Fibroblast of mammary gland (primary cell): ENCODE measurements at regions not wholly inside any gene's neighbourhood (a gene's known extent, or its start where the extent isn't known, plus 50 kb on each side); places are given as distances from the start of the nearest gene placed in this dataset.
A peak's percentile ranks its signal among the peaks of the same experiment; 100 is the strongest.
"Not testable (repeated sequence)": the region's sequence is repeated elsewhere in the genome, so short reads cannot be mapped to it uniquely, and the experiment has no call there.

Experiments used
- DNase-seq: peaks from one replicate; pipeline ENCODE4 v3.0.0-alpha.2; 2010; ENCODE audit warnings: low read depth
- H3K4me3 ChIP-seq: 2 replicates; pipeline ENCODE4 v1.5.1; 2011; ENCODE audit warnings: low read depth, mild to moderate bottlenecking, low read length, moderate library complexity; ENCODE audit not compliant: control insufficient read depth
- CTCF ChIP-seq: conservative IDR thresholded peaks from 2 replicates; pipeline ENCODE4 v1.5.1; 2011; ENCODE audit warnings: low read depth, low read length, inconsistent platforms; ENCODE audit not compliant: control insufficient read depth, insufficient read depth

DNA sequence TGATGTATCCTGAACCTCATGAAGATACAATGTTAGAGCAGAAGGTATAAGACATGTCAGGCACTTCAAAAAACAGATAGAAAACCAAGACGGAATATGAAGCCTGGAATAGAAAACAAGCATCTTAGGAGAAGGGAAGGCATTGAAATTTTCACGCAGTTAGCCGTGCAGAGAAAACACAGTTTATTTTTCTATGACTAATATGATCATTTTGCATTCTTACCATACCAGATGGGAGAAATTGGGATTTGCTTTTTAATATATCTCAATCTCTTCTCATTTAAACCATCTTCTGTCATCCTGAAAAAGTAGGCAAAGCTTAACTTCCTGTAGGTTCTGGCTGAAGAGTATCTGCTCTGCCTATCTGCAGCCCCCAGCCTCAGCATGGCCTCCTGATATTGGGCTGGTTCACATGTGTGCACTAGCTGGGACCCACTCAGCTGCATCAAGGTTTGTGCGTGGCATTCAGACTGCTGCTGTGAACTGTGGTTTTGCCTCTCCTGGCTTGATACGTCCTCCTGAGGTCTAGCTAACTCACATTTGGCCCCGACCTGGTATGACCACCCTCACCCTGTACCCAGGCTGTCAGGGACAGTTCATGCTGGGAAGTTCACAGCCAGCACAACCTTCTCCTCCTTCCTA lies 392.5 kb upstream of the SASH1 start:
- no peak for DNase-seq
- H3K4me3 ChIP-seq, result no peak overlapping the region
- TF ChIP-seq CTCF, result no peak

GRCh38 chr6:147950623-147950987 lies 392.0 kb upstream of the SASH1 start:
- DNase-seq, result peak; percentile 70
- no peak overlapping the region for H3K4me3 ChIP-seq
- TF ChIP-seq CTCF, result no peak

DNA sequence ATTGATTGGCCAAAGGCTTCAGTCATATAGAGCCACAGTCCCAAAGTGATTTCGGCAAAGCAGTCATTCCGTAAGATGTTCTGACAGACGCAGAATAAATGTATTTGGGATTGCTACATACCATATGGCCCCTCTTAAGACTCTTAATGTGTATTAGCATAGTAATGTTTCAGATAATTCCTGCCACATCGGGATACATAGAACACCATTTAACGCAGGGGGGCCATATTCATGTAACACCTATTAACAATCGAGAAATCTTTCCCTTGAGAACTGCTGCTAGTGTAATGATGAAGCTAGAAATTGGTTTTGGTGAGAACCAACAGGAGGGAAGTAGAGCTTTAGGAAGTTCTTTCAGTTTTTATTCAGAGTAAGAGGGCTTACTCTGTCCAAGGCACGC lies 390.9 kb upstream of the SASH1 start:
- no peak for TF ChIP-seq CTCF
- H3K4me3 ChIP-seq, result no peak overlapping the region
- no peak for DNase-seq

DNA sequence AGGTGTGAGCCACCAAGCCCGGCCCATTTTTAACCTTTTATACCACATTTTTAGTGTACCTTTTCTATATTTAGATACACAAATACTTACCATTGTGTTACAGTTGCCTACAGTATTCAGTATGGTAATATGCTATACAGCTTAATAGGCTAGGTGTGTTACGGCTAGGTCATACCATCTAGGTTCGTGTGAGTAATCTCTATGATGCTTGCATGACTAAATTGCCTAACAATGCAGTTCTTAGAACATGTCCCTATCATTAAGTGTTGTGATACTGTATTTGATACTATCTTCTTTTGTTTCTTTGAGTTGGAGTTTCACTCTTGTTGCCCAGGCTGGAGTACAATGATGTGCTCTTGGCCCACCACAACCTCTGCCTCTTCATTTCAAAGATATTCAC lies 387.7 kb upstream of the SASH1 start:
- TF ChIP-seq CTCF, result no peak
- H3K4me3 ChIP-seq, result no peak overlapping the region
- DNase-seq, result no peak

DNA sequence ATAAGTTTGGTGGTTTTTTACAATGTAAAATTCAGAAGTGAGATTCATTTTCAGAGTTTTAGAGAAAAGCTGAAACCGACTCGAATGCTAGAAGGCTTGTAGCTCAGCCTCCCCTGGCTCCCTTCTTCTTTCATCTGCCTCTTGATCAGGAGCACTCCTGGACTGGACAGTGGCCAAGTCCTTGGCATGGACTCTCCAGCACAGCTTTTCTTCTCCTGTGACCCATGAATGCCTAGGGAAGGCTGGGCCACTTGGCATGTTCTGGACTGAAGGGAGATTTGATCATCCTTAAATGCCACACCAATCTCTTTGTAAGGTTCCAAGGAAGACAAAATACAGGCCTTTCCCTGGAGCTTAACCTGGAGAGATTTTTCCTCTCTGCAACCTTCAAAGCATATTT lies 384.0 kb upstream of the SASH1 start:
- no peak for TF ChIP-seq CTCF
- DNase-seq, result no peak
- no peak overlapping the region for H3K4me3 ChIP-seq

- H3K4me3 ChIP-seq, result no peak overlapping the region
- no peak for DNase-seq
- no peak for TF ChIP-seq CTCF
Observed at GRCh38 chr6:147961481-147962141, 381.0 kb upstream of the SASH1 start.

GRCh38 chr6:147965448-147965847 lies 377.2 kb upstream of the SASH1 start:
- H3K4me3 ChIP-seq, DNase-seq: not testable (repeated sequence)
